Stomach (tissue), 8 donors: ENCODE measurements at regions not wholly inside any gene's neighbourhood (a gene's known extent, or its start where the extent isn't known, plus 50 kb on each side); places are given as distances from the start of the nearest gene placed in this dataset.
"Not testable (repeated sequence)": the region's sequence is repeated elsewhere in the genome, so short reads cannot be mapped to it uniquely, and the experiment has no call there.

Source experiments
- DNase-seq, 2 donors: peaks; one replicate each; pipeline versions ENCODE4 v3.0.0 to v3.0.0-alpha.2; 2013 to 2019
- H3K27ac ChIP-seq, 5 donors: fragments of 200-600 bp in 4 of 5; sonication (generic) in 4 of 5; one replicate each; pipeline ENCODE4 v1.5.1; 2013 to 2019; ENCODE audit warnings: mild to moderate bottlenecking in 1 of 5, moderate library complexity in 1 of 5
- H3K27me3 ChIP-seq, 3 donors: fragments of 200-600 bp; sonication (generic); one replicate each; pipeline ENCODE4 v1.5.1; 2017 to 2019; ENCODE audit warnings: mixed run types in 1 of 3
- H3K36me3 ChIP-seq, 4 donors: fragments of 200-600 bp; sonication (generic); 1 replicate in 3 of 4; 2 replicates in 1 of 4; pipeline ENCODE4 v1.5.1; 2016 to 2019
- H3K4me1 ChIP-seq, 4 donors: fragments of 200-600 bp; sonication (generic); one replicate each; pipeline ENCODE4 v1.5.1; 2016 to 2019
- H3K4me3 ChIP-seq, 4 donors: fragments of 200-600 bp; sonication (generic) in 3 of 4; one replicate each; pipeline ENCODE4 v1.5.1; 2016 to 2019; ENCODE audit warnings: mild to moderate bottlenecking in 1 of 4
- H3K9me3 ChIP-seq, 4 donors: fragments of 200-600 bp; sonication (generic); one replicate each; pipeline ENCODE4 v1.5.1; 2016 to 2019
- WGBS, 5 donors: extraction: QIAGEN DNeasy Blood & Tissue Kit in 3 of 5; methylation state at CpG; one replicate each; pipeline versions ENCODE4 v1.1.5 to v1.1.7; 2013 to 2018; 5-methylcytosine and 5-hydroxymethylcytosine counted together
- intact Hi-C: fragments of 100-400 bp; cut with DNase I; formaldehyde crosslinking; loops from one replicate; pipeline ENCODE4 v1.15.1; 2023; ENCODE audit warnings: low total_unique reads
- donor health status: healthy with polysubstance abuse.
- donor health status: Bipolar disorder and iron deficiency.
- donor health status: healthy.

GRCh38 chr21:10411776-10412526 is 109.4 kb upstream of the TPTE start:
- H3K36me3 ChIP-seq, H3K27me3 ChIP-seq, H3K4me1 ChIP-seq, intact Hi-C loops, H3K4me3 ChIP-seq, DNase-seq, H3K27ac ChIP-seq: not testable (repeated sequence)
- peaks cover 2 to 73% (median 46%) of the 10 kb centered on the region in 4 donors for H3K9me3 ChIP-seq
- 70 to 77% (median 72%) methylated on average over 15 to 17 of the region's 17 CpGs for WGBS, 5 donors

DNA sequence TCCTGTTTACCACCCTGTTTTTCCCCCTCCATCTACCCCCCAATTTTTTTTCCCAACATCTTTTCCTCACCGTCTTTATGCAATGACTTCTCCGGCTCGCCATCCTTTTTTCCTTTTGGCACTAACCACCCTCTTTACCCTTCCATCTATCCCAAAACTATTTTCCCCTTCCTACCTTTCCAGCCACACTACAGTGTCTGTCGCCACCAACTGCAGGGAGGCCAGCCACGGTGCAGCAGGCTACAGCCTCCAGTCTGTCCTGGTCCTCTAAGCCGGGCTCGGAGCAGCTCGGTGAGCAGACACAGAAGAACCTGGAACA is 108.5 kb upstream of the TPTE start:
- H3K4me1 ChIP-seq, H3K36me3 ChIP-seq, H3K4me3 ChIP-seq, H3K27me3 ChIP-seq, DNase-seq, H3K27ac ChIP-seq, intact Hi-C loops: not testable (repeated sequence)
- H3K9me3 ChIP-seq = peaks cover 2 to 78% (median 53%) of the 10 kb centered on the region in 4 donors
- WGBS, 5 donors = 77 to 86% (median 79%) methylated on average over 8 of the region's 8 CpGs

- not testable (repeated sequence) for DNase-seq
Observed at GRCh38 chr21:10413247-10414120, 107.9 kb upstream of the TPTE start.

GRCh38 chr21:10414121-10414924 is 107.1 kb upstream of the TPTE start:
- H3K27ac ChIP-seq, DNase-seq, H3K4me3 ChIP-seq, intact Hi-C loops, H3K27me3 ChIP-seq, H3K4me1 ChIP-seq, H3K36me3 ChIP-seq: not testable (repeated sequence)
- H3K9me3 ChIP-seq = peaks cover 2 to 82% (median 60%) of the 10 kb centered on the region in 4 donors
- 77 to 84% (median 82%) methylated on average over 14 of the region's 14 CpGs for WGBS, 5 donors

More at GRCh38 chr21:10413247-10414120, 107.9 kb upstream of the TPTE start:
- intact Hi-C loops, H3K27me3 ChIP-seq, H3K36me3 ChIP-seq, H3K4me1 ChIP-seq, H3K27ac ChIP-seq, H3K4me3 ChIP-seq: not testable (repeated sequence)
- 82 to 88% (median 87%) methylated on average over 31 of the region's 31 CpGs for WGBS, 5 donors
- peaks cover 2 to 78% (median 55%) of the 10 kb centered on the region in 4 donors for H3K9me3 ChIP-seq

GRCh38 chr21:10414925-10415254 is 106.5 kb upstream of the TPTE start:
- H3K27ac ChIP-seq, H3K36me3 ChIP-seq, H3K4me3 ChIP-seq, DNase-seq, H3K4me1 ChIP-seq, H3K27me3 ChIP-seq, intact Hi-C loops: not testable (repeated sequence)
- H3K9me3 ChIP-seq = peaks cover 2 to 83% (median 64%) of the 10 kb centered on the region in 4 donors
- WGBS, 5 donors = 81 to 87% (median 85%) methylated on average over 4 of the region's 4 CpGs

DNA sequence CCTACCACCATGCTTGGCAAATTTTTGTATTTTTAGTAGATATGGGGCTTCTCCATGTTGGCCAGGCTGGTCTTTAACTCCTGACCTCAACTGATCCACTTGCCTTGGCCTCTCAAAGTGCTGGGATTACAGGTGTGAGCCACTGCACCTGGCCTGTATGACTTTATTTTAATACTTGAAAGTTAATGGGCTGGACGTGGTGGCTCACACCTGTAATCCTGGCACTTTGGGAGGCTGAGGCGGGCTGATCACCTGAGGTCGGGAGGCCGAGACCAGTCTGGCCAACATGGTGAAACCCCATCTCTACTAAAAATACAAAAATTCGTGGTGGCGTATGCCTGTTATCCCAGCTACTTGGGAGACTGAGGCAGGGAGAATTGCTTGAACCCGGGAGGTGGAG is 105.9 kb upstream of the TPTE start:
- H3K4me1 ChIP-seq, H3K27ac ChIP-seq, intact Hi-C loops, H3K4me3 ChIP-seq, H3K27me3 ChIP-seq, H3K36me3 ChIP-seq, DNase-seq: not testable (repeated sequence)
- H3K9me3 ChIP-seq = peaks cover 2 to 85% (median 69%) of the 10 kb centered on the region in 4 donors
- 58 to 64% (median 62%) methylated on average over 7 of the region's 7 CpGs for WGBS, 5 donors

GRCh38 chr21:10415859-10416258 is 105.5 kb upstream of the TPTE start:
- H3K36me3 ChIP-seq, H3K4me3 ChIP-seq, H3K27me3 ChIP-seq, intact Hi-C loops, H3K27ac ChIP-seq, H3K4me1 ChIP-seq, DNase-seq: not testable (repeated sequence)
- peaks cover 2 to 85% (median 71%) of the 10 kb centered on the region in 4 donors for H3K9me3 ChIP-seq
- WGBS, 5 donors = 47 to 59% (median 49%) methylated on average over 6 of the region's 6 CpGs

- H3K27me3 ChIP-seq, H3K4me3 ChIP-seq, H3K27ac ChIP-seq, intact Hi-C loops, DNase-seq, H3K4me1 ChIP-seq, H3K36me3 ChIP-seq: not testable (repeated sequence)
- 45 to 54% (median 50%) methylated on average over 4 of the region's 4 CpGs for WGBS, 5 donors
- peaks cover 2 to 84% (median 74%) of the 10 kb centered on the region in 4 donors for H3K9me3 ChIP-seq
Observed at GRCh38 chr21:10416691-10417447, 104.5 kb upstream of the TPTE start.

DNA sequence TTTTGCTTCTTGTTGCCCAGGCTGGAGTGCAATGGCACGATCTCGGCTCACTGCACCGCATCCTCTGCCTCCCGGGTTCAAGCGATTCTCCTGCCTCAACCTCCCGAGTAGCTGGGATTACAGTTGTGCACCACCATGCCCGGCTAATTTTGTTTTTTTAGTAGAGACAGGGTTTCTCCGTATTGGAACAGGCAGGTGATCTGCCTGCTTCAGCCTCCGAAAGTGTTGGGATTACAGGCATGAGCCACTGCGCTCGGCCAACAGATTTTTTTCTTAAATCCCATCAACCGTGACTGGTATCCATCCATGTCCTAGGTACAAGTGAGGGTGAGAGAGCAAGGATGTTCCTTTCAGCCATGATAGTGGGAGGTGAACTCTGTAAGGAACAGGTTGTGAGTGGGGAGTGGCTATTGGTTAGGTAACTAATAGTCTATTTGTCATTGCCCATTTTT is 103.8 kb upstream of the TPTE start:
- H3K36me3 ChIP-seq, H3K27ac ChIP-seq, DNase-seq, H3K27me3 ChIP-seq, H3K4me3 ChIP-seq, H3K4me1 ChIP-seq, intact Hi-C loops: not testable (repeated sequence)
- WGBS, 5 donors = 70 to 77% (median 74%) methylated on average over 12 of the region's 12 CpGs
- peaks cover 2 to 89% (median 76%) of the 10 kb centered on the region in 4 donors for H3K9me3 ChIP-seq

- H3K4me1 ChIP-seq, intact Hi-C loops, H3K4me3 ChIP-seq, H3K36me3 ChIP-seq, DNase-seq, H3K27me3 ChIP-seq, H3K27ac ChIP-seq: not testable (repeated sequence)
- peaks cover 2 to 89% (median 74%) of the 10 kb centered on the region in 4 donors for H3K9me3 ChIP-seq
- WGBS, 5 donors = 50 to 55% (median 54%) methylated on average over 4 of the region's 4 CpGs
Observed at GRCh38 chr21:10418250-10419048, 102.9 kb upstream of the TPTE start.
